ENCODE measurements at regions not wholly inside any gene's neighbourhood (a gene's known extent, or its start where the extent isn't known, plus 50 kb on each side); places are given as distances from the start of the nearest gene placed in this dataset.

DNA sequence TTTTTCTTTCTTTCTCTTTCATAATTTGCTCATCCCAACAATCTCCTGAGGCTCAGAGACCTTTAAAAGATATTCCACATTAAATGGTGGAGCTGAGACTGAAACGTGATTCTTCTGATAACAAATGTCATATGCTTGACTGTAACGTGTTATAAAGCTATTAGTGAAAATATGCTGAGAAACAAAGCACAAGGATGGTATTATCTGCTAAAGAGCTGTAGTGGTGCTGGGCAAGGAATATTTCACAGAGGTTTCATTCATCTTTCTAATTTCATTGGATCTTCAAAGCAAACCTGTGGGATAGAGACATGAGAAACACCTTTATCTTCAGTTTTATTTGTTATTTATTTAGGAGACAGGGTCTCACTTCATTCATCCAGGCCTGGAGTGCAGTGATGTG lies 98.1 kb upstream of the WLS start:
- TF ChIP-seq, protein P1, sequence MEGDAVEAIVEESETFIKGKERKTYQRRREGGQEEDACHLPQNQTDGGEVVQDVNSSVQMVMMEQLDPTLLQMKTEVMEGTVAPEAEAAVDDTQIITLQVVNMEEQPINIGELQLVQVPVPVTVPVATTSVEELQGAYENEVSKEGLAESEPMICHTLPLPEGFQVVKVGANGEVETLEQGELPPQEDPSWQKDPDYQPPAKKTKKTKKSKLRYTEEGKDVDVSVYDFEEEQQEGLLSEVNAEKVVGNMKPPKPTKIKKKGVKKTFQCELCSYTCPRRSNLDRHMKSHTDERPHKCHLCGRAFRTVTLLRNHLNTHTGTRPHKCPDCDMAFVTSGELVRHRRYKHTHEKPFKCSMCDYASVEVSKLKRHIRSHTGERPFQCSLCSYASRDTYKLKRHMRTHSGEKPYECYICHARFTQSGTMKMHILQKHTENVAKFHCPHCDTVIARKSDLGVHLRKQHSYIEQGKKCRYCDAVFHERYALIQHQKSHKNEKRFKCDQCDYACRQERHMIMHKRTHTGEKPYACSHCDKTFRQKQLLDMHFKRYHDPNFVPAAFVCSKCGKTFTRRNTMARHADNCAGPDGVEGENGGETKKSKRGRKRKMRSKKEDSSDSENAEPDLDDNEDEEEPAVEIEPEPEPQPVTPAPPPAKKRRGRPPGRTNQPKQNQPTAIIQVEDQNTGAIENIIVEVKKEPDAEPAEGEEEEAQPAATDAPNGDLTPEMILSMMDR (IDR thresholded peaks at IDR 0.05), result no peak
- no peak for TF ChIP-seq POLR2A (IDR thresholded peaks at IDR 0.05)

All from right lobe of liver (tissue), 4 donors.